ENCODE measurements at regions not wholly inside any gene's neighbourhood (a gene's known extent, or its start where the extent isn't known, plus 50 kb on each side); places are given as distances from the start of the nearest gene placed in this dataset.

GRCh38 chr10:31739146-31739545 is 189.5 kb downstream of the ARHGAP12 start:
- no peak for TF ChIP-seq CTCF (IDR thresholded peaks at IDR 0.05)
- no peak for TF ChIP-seq POLR2A (IDR thresholded peaks at IDR 0.05)
- TF ChIP-seq EP300 (IDR thresholded peaks at IDR 0.05): no peak
- TF ChIP-seq POLR2AphosphoS5 (IDR thresholded peaks at IDR 0.05): no peak

Measured in gastroesophageal sphincter (tissue), 3 donors.